Keratinocyte (primary cell): ENCODE measurements at regions not wholly inside any gene's neighbourhood (a gene's known extent, or its start where the extent isn't known, plus 50 kb on each side); places are given as distances from the start of the nearest gene placed in this dataset.

Experiments used
- EZH2 ChIP-seq: IDR thresholded peaks from one replicate; pipeline ENCODE4 v1.6.1; 2012; ENCODE audit warnings: inconsistent platforms, mild to moderate bottlenecking, low read length, moderate library complexity
- TF ChIP-seq, protein P1 (sequence below), 3 experiments: IDR thresholded peaks in 1 of 3; conservative IDR thresholded peaks in 1 of 3; optimal IDR thresholded peaks in 1 of 3; 2 replicates in 2 of 3; 3 replicates in 1 of 3; pipeline versions ENCODE3 to v1.5.1; 2011; ENCODE audit warnings: low read length in 3 of 3, mild to moderate bottlenecking in 3 of 3, moderate library complexity in 2 of 3, control low read depth in 1 of 3, inconsistent platforms in 1 of 3; ENCODE audit not compliant: insufficient read depth in 2 of 3; ENCODE audit errors: extremely low read depth in 1 of 3

GRCh38 chr13:89401264-89401675, 1730.1 kb downstream of the SLITRK5 start:
- TF ChIP-seq, protein P1, sequence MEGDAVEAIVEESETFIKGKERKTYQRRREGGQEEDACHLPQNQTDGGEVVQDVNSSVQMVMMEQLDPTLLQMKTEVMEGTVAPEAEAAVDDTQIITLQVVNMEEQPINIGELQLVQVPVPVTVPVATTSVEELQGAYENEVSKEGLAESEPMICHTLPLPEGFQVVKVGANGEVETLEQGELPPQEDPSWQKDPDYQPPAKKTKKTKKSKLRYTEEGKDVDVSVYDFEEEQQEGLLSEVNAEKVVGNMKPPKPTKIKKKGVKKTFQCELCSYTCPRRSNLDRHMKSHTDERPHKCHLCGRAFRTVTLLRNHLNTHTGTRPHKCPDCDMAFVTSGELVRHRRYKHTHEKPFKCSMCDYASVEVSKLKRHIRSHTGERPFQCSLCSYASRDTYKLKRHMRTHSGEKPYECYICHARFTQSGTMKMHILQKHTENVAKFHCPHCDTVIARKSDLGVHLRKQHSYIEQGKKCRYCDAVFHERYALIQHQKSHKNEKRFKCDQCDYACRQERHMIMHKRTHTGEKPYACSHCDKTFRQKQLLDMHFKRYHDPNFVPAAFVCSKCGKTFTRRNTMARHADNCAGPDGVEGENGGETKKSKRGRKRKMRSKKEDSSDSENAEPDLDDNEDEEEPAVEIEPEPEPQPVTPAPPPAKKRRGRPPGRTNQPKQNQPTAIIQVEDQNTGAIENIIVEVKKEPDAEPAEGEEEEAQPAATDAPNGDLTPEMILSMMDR (optimal IDR thresholded peaks at IDR 0.05 in 1 of 3, IDR thresholded peaks at IDR 0.05 in 1 of 3, conservative IDR thresholded peaks at IDR 0.05 in 1 of 3; ENCODE audit: extremely low read depth in 1 of 3, insufficient read depth in 2 of 3, low read length in 3 of 3) = no peak
- TF ChIP-seq EZH2 = no peak
